ENCODE measurements at regions not wholly inside any gene's neighbourhood (a gene's known extent, or its start where the extent isn't known, plus 50 kb on each side); places are given as distances from the start of the nearest gene placed in this dataset.
A peak's percentile ranks its signal among the peaks of the same experiment; 100 is the strongest.

DNA sequence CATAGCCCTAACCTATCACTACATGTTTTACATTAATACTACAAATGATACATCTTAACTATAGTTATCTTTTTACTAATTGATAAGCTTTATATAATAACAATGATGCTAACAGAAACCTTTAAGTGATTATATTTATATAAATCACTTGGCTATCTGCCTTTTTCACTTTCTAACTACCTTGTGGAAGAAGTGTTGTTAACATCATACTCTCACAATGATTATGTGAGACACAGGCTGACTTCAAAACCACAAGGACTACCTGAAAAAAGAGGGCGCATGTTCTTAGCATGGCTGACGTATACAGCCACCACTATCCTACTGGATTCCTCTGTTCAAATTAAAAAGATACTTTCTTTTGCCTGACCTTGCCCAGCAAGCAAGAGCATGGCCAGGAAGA, 135.3 kb upstream of the SOX5 start:
- Histone ChIP-seq H3K36me3 (ENCODE audit: control insufficient read depth in 4 of 4, insufficient read depth in 4 of 4, low read length in 3 of 4) (no peaks in the 10 kb centered on the region), H3K27ac (ENCODE audit: insufficient read depth in 1 of 2, low read depth in 1 of 2, low read length in 2 of 2, poor library complexity in 1 of 2, severe bottlenecking in 2 of 2) (no peak overlapping the region), H3K4me3 (ENCODE audit: control insufficient read depth in 1 of 7, extremely low read depth in 1 of 7, insufficient read depth in 4 of 7, low read depth in 2 of 7, low read length in 6 of 7) (no peak overlapping the region), H3K9me3 (ENCODE audit: control extremely low read depth in 1 of 5, control insufficient read depth in 4 of 5, insufficient read depth in 2 of 5, low read depth in 1 of 5, low read length in 4 of 5) (no peaks in the 10 kb centered on the region), H3K27me3 (replicated peaks in 2 of 5; ENCODE audit: control insufficient read depth in 4 of 5, insufficient read depth in 5 of 5, low read length in 4 of 5) (no peaks in the 10 kb centered on the region), H3K4me1 (ENCODE audit: control extremely low read depth in 1 of 4, control insufficient read depth in 4 of 4, insufficient read depth in 4 of 4, low read length in 3 of 4) (peaks cover 0 to 10% (median 4%) of the 10 kb centered on the region in 4 experiments)
- WGBS (ENCODE audit: insufficient coverage), result 53% methylated on average over 2 of the region's 2 CpGs
- ChIA-PET CTCF (interaction anchor here (1.0 kb wide), 1 partner anchor 11 kb away, joined by 3 read pairs; no protein-coding TSS in a partner anchor), POLR2A (no interaction called here)
- DNase-seq, result no peak

DNA sequence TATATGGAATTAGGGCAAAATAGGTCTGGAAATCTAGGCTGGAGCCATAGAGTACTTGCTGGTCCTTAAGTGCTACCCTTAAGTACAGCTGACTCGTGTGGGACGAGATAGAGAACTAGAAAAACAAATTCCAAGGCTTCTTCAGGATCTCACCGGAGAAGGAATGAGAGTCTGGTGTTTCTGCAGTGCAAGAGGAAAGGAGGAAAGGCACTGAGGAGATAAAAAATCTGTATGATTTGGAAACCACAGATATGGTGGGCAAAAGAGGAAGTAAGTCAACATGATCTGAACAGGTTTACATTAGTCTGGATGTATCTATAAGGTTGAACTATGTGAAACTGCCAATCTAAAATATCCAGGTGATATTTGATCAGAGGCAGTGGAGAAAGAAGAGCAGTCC, 134.4 kb upstream of the SOX5 start:
- Histone ChIP-seq H3K27me3 (replicated peaks in 2 of 5; ENCODE audit: control insufficient read depth in 4 of 5, insufficient read depth in 5 of 5, low read length in 4 of 5) (no peaks in the 10 kb centered on the region), H3K27ac (ENCODE audit: insufficient read depth in 1 of 2, low read depth in 1 of 2, low read length in 2 of 2, poor library complexity in 1 of 2, severe bottlenecking in 2 of 2) (no peak overlapping the region), H3K9me3 (ENCODE audit: control extremely low read depth in 1 of 5, control insufficient read depth in 4 of 5, insufficient read depth in 2 of 5, low read depth in 1 of 5, low read length in 4 of 5) (no peaks in the 10 kb centered on the region), H3K4me3 (ENCODE audit: control insufficient read depth in 1 of 7, extremely low read depth in 1 of 7, insufficient read depth in 4 of 7, low read depth in 2 of 7, low read length in 6 of 7) (peak overlapping the region in 1 of 7 experiments; percentile 3), H3K36me3 (ENCODE audit: control insufficient read depth in 4 of 4, insufficient read depth in 4 of 4, low read length in 3 of 4) (no peaks in the 10 kb centered on the region), H3K4me1 (ENCODE audit: control extremely low read depth in 1 of 4, control insufficient read depth in 4 of 4, insufficient read depth in 4 of 4, low read length in 3 of 4) (peaks cover 0 to 10% (median 4%) of the 10 kb centered on the region in 4 experiments)
- WGBS (ENCODE audit: insufficient coverage), result 0% methylated on average over 2 of the region's 3 CpGs
- peak; percentile 16 to 53 (median 39) for DNase-seq
- ChIA-PET CTCF (interaction anchor here (1.0 kb wide), 1 partner anchor 10 kb away, joined by 3 read pairs; no protein-coding TSS in a partner anchor), POLR2A (no interaction called here)

DNA sequence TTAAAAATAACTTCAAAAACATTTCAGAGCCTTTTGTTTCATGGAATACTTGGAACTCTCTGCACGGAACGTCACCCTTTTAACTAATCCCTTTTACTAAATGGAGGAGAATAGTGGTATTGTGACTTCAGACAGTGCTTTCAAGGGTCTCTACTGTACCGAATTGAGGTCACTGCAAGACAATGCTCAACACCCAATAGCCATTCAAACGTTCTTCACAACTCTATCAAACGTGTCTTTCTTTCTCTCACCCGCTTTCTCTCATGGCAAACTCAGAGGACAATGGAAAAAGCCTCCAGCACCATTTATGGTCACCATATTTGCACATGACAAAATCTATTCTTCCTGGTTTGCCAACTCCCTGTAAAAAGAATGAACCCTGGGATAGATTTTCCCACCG, 132.1 kb upstream of the SOX5 start:
- H3K4me1 ChIP-seq (ENCODE audit: control extremely low read depth in 1 of 4, control insufficient read depth in 4 of 4, insufficient read depth in 4 of 4, low read length in 3 of 4), result peaks cover 0 to 10% (median 4%) of the 10 kb centered on the region in 4 experiments
- POLR2A ChIA-PET, result no interaction called here
- H3K27me3 ChIP-seq (replicated peaks in 2 of 5; ENCODE audit: control insufficient read depth in 4 of 5, insufficient read depth in 5 of 5, low read length in 4 of 5), result no peaks in the 10 kb centered on the region
- WGBS (ENCODE audit: insufficient coverage), result 96% methylated on average over 4 of the region's 7 CpGs
- DNase-seq, result no peak
- no peak overlapping the region for H3K27ac ChIP-seq (ENCODE audit: insufficient read depth in 1 of 2, low read depth in 1 of 2, low read length in 2 of 2, poor library complexity in 1 of 2, severe bottlenecking in 2 of 2)
- H3K36me3 ChIP-seq (ENCODE audit: control insufficient read depth in 4 of 4, insufficient read depth in 4 of 4, low read length in 3 of 4), result no peaks in the 10 kb centered on the region
- H3K4me3 ChIP-seq (ENCODE audit: control insufficient read depth in 1 of 7, extremely low read depth in 1 of 7, insufficient read depth in 4 of 7, low read depth in 2 of 7, low read length in 6 of 7), result no peak overlapping the region
- CTCF ChIA-PET, result no interaction called here
- H3K9me3 ChIP-seq (ENCODE audit: control extremely low read depth in 1 of 5, control insufficient read depth in 4 of 5, insufficient read depth in 2 of 5, low read depth in 1 of 5, low read length in 4 of 5), result no peaks in the 10 kb centered on the region

DNA sequence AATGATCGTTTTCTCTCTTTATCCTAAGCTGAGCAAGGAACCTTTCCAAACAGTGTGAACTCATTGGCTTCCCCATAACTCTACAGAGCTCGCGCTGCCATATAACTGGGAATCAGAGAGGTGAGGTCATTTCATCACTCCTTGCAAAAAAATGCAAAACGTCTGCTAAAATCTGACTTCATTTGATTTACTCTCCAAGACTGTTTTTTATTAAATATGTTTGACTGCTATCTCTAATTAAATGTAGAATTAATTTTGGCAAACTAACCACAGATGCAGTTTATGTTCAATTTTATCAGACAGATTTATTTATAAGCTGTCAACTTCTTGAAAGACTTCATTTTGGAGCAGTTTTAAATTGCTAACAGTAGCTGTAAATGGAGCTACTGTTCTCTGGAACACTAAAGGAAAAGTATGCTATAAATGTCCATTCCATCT, 131.6 kb upstream of the SOX5 start:
- POLR2A ChIA-PET, result no interaction called here
- Histone ChIP-seq H3K4me3 (ENCODE audit: control insufficient read depth in 1 of 7, extremely low read depth in 1 of 7, insufficient read depth in 4 of 7, low read depth in 2 of 7, low read length in 6 of 7) (no peak overlapping the region), H3K9me3 (ENCODE audit: control extremely low read depth in 1 of 5, control insufficient read depth in 4 of 5, insufficient read depth in 2 of 5, low read depth in 1 of 5, low read length in 4 of 5) (no peaks in the 10 kb centered on the region), H3K4me1 (ENCODE audit: control extremely low read depth in 1 of 4, control insufficient read depth in 4 of 4, insufficient read depth in 4 of 4, low read length in 3 of 4) (peaks cover 0 to 10% (median 4%) of the 10 kb centered on the region in 4 experiments), H3K36me3 (ENCODE audit: control insufficient read depth in 4 of 4, insufficient read depth in 4 of 4, low read length in 3 of 4) (no peaks in the 10 kb centered on the region), H3K27me3 (replicated peaks in 2 of 5; ENCODE audit: control insufficient read depth in 4 of 5, insufficient read depth in 5 of 5, low read length in 4 of 5) (no peaks in the 10 kb centered on the region), H3K27ac (ENCODE audit: insufficient read depth in 1 of 2, low read depth in 1 of 2, low read length in 2 of 2, poor library complexity in 1 of 2, severe bottlenecking in 2 of 2) (no peak overlapping the region)
- CTCF ChIA-PET, result no interaction called here
- WGBS (ENCODE audit: insufficient coverage), result 80% methylated on average over 1 of the region's 4 CpGs
- no peak for DNase-seq

DNA sequence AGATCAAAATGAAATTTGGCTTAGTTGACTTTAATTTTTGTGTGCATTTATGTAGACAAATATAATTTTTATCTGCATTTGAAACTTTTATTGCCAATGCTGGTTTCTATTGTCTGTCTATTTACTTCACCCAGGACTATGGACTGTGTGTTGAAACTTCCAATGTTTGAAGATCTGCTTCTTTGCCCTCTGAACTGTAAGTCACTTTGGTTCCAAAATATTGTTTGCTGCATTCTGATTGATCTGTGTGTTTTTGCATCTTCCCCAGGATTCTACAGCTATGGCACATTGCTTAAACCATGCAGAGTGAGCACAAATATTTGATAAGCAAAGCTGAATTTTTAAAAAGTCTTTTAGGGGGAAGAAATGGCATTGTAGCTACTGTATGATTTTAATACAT, 131.0 kb upstream of the SOX5 start:
- peaks cover 0 to 10% (median 4%) of the 10 kb centered on the region in 4 experiments for H3K4me1 ChIP-seq (ENCODE audit: control extremely low read depth in 1 of 4, control insufficient read depth in 4 of 4, insufficient read depth in 4 of 4, low read length in 3 of 4)
- no peaks in the 10 kb centered on the region for H3K36me3 ChIP-seq (ENCODE audit: control insufficient read depth in 4 of 4, insufficient read depth in 4 of 4, low read length in 3 of 4)
- no peak for DNase-seq
- H3K9me3 ChIP-seq (ENCODE audit: control extremely low read depth in 1 of 5, control insufficient read depth in 4 of 5, insufficient read depth in 2 of 5, low read depth in 1 of 5, low read length in 4 of 5), result no peaks in the 10 kb centered on the region
- H3K4me3 ChIP-seq (ENCODE audit: control insufficient read depth in 1 of 7, extremely low read depth in 1 of 7, insufficient read depth in 4 of 7, low read depth in 2 of 7, low read length in 6 of 7), result no peak overlapping the region
- POLR2A ChIA-PET, result no interaction called here
- CTCF ChIA-PET, result no interaction called here
- no peak overlapping the region for H3K27ac ChIP-seq (ENCODE audit: insufficient read depth in 1 of 2, low read depth in 1 of 2, low read length in 2 of 2, poor library complexity in 1 of 2, severe bottlenecking in 2 of 2)
- H3K27me3 ChIP-seq (replicated peaks in 2 of 5; ENCODE audit: control insufficient read depth in 4 of 5, insufficient read depth in 5 of 5, low read length in 4 of 5), result no peaks in the 10 kb centered on the region

DNA sequence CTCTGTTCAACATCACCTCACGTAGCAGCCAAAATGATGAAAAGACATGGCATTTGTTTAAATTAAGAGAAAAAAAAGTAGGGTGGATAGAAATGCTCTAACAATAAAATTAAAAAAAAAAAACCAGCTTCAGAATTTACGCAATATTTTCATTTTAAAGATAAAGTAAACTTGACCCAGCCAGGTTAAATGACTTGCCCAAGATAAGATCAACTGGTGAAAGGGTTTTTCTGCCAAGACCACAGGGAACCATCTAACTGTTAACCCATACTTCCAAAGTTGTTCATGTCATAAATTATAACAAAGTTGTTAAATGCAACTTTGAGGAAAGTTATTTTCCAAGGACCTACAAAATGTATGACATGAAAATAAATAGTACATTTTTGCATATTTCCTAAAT, 129.6 kb upstream of the SOX5 start:
- Histone ChIP-seq H3K27me3 (replicated peaks in 2 of 5; ENCODE audit: control insufficient read depth in 4 of 5, insufficient read depth in 5 of 5, low read length in 4 of 5) (no peaks in the 10 kb centered on the region), H3K9me3 (ENCODE audit: control extremely low read depth in 1 of 5, control insufficient read depth in 4 of 5, insufficient read depth in 2 of 5, low read depth in 1 of 5, low read length in 4 of 5) (no peaks in the 10 kb centered on the region), H3K27ac (ENCODE audit: insufficient read depth in 1 of 2, low read depth in 1 of 2, low read length in 2 of 2, poor library complexity in 1 of 2, severe bottlenecking in 2 of 2) (no peak overlapping the region), H3K36me3 (ENCODE audit: control insufficient read depth in 4 of 4, insufficient read depth in 4 of 4, low read length in 3 of 4) (no peaks in the 10 kb centered on the region), H3K4me1 (ENCODE audit: control extremely low read depth in 1 of 4, control insufficient read depth in 4 of 4, insufficient read depth in 4 of 4, low read length in 3 of 4) (peaks cover 0 to 9% (median 4%) of the 10 kb centered on the region in 4 experiments), H3K4me3 (ENCODE audit: control insufficient read depth in 1 of 7, extremely low read depth in 1 of 7, insufficient read depth in 4 of 7, low read depth in 2 of 7, low read length in 6 of 7) (no peak overlapping the region)
- no CpG with 5 or more reads among the region's 2 CpGs for WGBS (ENCODE audit: insufficient coverage)
- CTCF ChIA-PET, result no interaction called here
- POLR2A ChIA-PET, result no interaction called here
- no peak for DNase-seq

DNA sequence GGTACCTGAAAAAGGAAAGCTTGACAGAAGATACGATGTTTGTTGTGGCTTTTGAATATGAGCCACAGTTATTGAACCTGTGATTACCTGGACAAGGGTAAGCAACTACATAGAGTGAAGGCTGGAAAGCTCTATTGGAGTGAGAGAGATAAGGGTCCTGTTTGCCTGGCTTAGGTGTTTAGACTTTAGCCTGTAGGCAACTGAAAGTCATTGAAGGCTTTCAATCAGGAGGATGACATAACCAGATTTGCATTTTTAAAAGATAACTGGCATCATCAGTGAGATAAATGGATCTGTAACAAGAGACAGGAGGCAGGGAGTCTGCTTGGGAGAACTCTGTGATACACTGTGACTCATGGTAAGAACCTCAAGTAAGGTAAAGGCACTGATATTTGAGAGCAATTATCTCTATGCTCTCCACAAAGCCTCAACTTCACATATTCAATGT, 128.9 kb upstream of the SOX5 start:
- H3K36me3 ChIP-seq (ENCODE audit: control insufficient read depth in 4 of 4, insufficient read depth in 4 of 4, low read length in 3 of 4), result no peaks in the 10 kb centered on the region
- POLR2A ChIA-PET, result no interaction called here
- no peak for DNase-seq
- no peak overlapping the region for H3K4me3 ChIP-seq (ENCODE audit: control insufficient read depth in 1 of 7, extremely low read depth in 1 of 7, insufficient read depth in 4 of 7, low read depth in 2 of 7, low read length in 6 of 7)
- CTCF ChIA-PET, result interaction anchor here (0.7 kb wide), 1 partner anchor 58 kb away, joined by 3 read pairs; no protein-coding TSS in a partner anchor
- no peaks in the 10 kb centered on the region for H3K27me3 ChIP-seq (replicated peaks in 2 of 5; ENCODE audit: control insufficient read depth in 4 of 5, insufficient read depth in 5 of 5, low read length in 4 of 5)
- 100% methylated on average over 1 of the region's 1 CpG for WGBS (ENCODE audit: insufficient coverage)
- no peaks in the 10 kb centered on the region for H3K9me3 ChIP-seq (ENCODE audit: control extremely low read depth in 1 of 5, control insufficient read depth in 4 of 5, insufficient read depth in 2 of 5, low read depth in 1 of 5, low read length in 4 of 5)
- H3K4me1 ChIP-seq (ENCODE audit: control extremely low read depth in 1 of 4, control insufficient read depth in 4 of 4, insufficient read depth in 4 of 4, low read length in 3 of 4), result peaks cover 0 to 2% (median 1%) of the 10 kb centered on the region in 4 experiments
- no peak overlapping the region for H3K27ac ChIP-seq (ENCODE audit: insufficient read depth in 1 of 2, low read depth in 1 of 2, low read length in 2 of 2, poor library complexity in 1 of 2, severe bottlenecking in 2 of 2)
